Hematopoietic multipotent progenitor cell treated with erythropoietin and hydrocortisone succinate and interleukin-3 and kit ligand, for 17 days (in vitro differentiated cells): ENCODE measurements at regions not wholly inside any gene's neighbourhood (a gene's known extent, or its start where the extent isn't known, plus 50 kb on each side); places are given as distances from the start of the nearest gene placed in this dataset.

Experiments used
- DNase-seq: peaks from one replicate; pipeline ENCODE4 v3.0.0-alpha.2; 2015; ENCODE audit warnings: low spot score

GRCh38 chr3:132904-133303, 63.7 kb upstream of the CHL1 start:
- DNase-seq = no peak

- DNase-seq = no peak
Measured at GRCh38 chr3:140748-141330, 55.7 kb upstream of the CHL1 start.
